GM12878 (cell line): ENCODE measurements at regions not wholly inside any gene's neighbourhood (a gene's known extent, or its start where the extent isn't known, plus 50 kb on each side); places are given as distances from the start of the nearest gene placed in this dataset.

ENCODE experiments used
- ATAC-seq: fragments of 200-7000 bp; cut with Tn5 transposase; 3 replicates; pipeline ENCODE4 v1.9.1; 2020; ENCODE audit warnings: mild to moderate bottlenecking, moderate library complexity
- BruUV-seq: library from RNA; stranded (reverse); fragments of 400-500 nt; replicated peaks from 2 replicates; lab custom pipeline; 2021; lab: Mats Ljungman, UMichigan
- CTCF ChIA-PET: fragments of 300-600 bp; sonication (Branson Sonifier 250); formaldehyde crosslinking; extraction: SDS; loops from one replicate; lab custom pipeline; 2021; ENCODE audit warnings: inconsistent platforms; lab: Yijun Ruan, JAX
- POLR2A ChIA-PET: fragments of 350-600 bp; formaldehyde crosslinking; extraction: SDS; loops from one replicate; lab custom pipeline; 2021; ENCODE audit warnings: inconsistent platforms; lab: Charles Lee
- RAD21 ChIA-PET: fragments of 300-600 bp; sonication (Branson Sonifier 250); formaldehyde crosslinking; loops from one replicate; lab custom pipeline; 2023; ENCODE audit warnings: antibody characterized with exemption; ENCODE audit not compliant: unreplicated experiment; lab: Charles Lee
- SMC1A ChIA-PET: fragments of 300-600 bp; sonication (Branson Sonifier 250); formaldehyde crosslinking; loops from one replicate; lab custom pipeline; 2023; ENCODE audit not compliant: unreplicated experiment, uncharacterized antibody; lab: Charles Lee
- DNase-seq: peaks from one replicate; pipeline ENCODE4 v3.0.0-alpha.2; 2011; ENCODE audit warnings: low read depth, low spot score
- FAIRE-seq: peaks from 3 replicates; lab custom pipeline; 2011; peaks lifted over from hg19 to GRCh38; lab: Jason Lieb, UNC
- H2AFZ ChIP-seq: 2 replicates; pipeline ENCODE4 v1.6.0; 2011; ENCODE audit warnings: low read depth, low read length, control low read depth; ENCODE audit not compliant: control insufficient read depth
- H3K27ac ChIP-seq: 2 replicates; pipeline ENCODE4 v1.5.1; 2011; ENCODE audit warnings: control low read depth; ENCODE audit not compliant: control insufficient read depth, insufficient read depth
- H3K27me3 ChIP-seq, 2 experiments: replicated peaks in 1 of 2; 2 replicates each; pipeline versions ENCODE4 v1.6.0 to v1.6.1; 2011; ENCODE audit warnings: low read length in 1 of 2; ENCODE audit not compliant: control insufficient read depth in 2 of 2, insufficient read depth in 2 of 2
- H3K36me3 ChIP-seq, 2 experiments: 2 replicates each; pipeline ENCODE4 v1.5.1; 2011; ENCODE audit warnings: low read length in 1 of 2; ENCODE audit not compliant: control insufficient read depth in 2 of 2, insufficient read depth in 2 of 2
- H3K4me1 ChIP-seq: 2 replicates; pipeline ENCODE4 v1.6.1; 2011; ENCODE audit warnings: mild to moderate bottlenecking, low read length, moderate library complexity, mixed read lengths; ENCODE audit not compliant: control insufficient read depth, insufficient read depth
- H3K4me2 ChIP-seq: 2 replicates; pipeline ENCODE4 v1.6.0; 2011; ENCODE audit warnings: control low read depth; ENCODE audit not compliant: control insufficient read depth, insufficient read depth
- H3K4me3 ChIP-seq: fragments of 200-600 bp; sonication (generic); 2 replicates; pipeline ENCODE4 v1.5.1; 2016
- H3K79me2 ChIP-seq: 2 replicates; pipeline ENCODE4 v1.6.0; 2011; ENCODE audit warnings: low read length; ENCODE audit not compliant: control insufficient read depth, insufficient read depth
- H3K9ac ChIP-seq: 2 replicates; pipeline ENCODE4 v1.8.0; 2011; ENCODE audit warnings: low read length, control low read depth, mixed read lengths; ENCODE audit not compliant: control insufficient read depth, insufficient read depth
- H3K9me3 ChIP-seq: replicated peaks from 3 replicates; pipeline ENCODE4 v1.5.1; 2011; ENCODE audit warnings: mild to moderate bottlenecking, low read length; ENCODE audit not compliant: control insufficient read depth, insufficient read depth
- H4K20me1 ChIP-seq: 2 replicates; pipeline ENCODE4 v1.6.0; 2011; ENCODE audit not compliant: control insufficient read depth, insufficient read depth
- ASH2L ChIP-seq: fragments of 300-600, 200-600 bp; sonication (generic); IDR thresholded peaks from 2 replicates; pipeline ENCODE4 v1.6.1; 2017; ENCODE audit warnings: low read depth, mild to moderate bottlenecking, borderline replicate concordance
- E2F4 ChIP-seq: IDR thresholded peaks from 2 replicates; pipeline ENCODE4 v1.6.1; 2012; ENCODE audit warnings: low read depth, low read length, improper control_type of control experiment
- HDGF ChIP-seq: fragments of 450-650 bp; IDR thresholded peaks from 2 replicates; pipeline ENCODE4 v1.6.1; 2016; ENCODE audit warnings: antibody characterized with exemption
- MTA2 ChIP-seq: fragments of 450-650 bp; IDR thresholded peaks from 2 replicates; pipeline ENCODE4 v1.6.1; 2016; ENCODE audit warnings: low read depth, mild to moderate bottlenecking, moderate library complexity
- NBN ChIP-seq: fragments of 450-650 bp; IDR thresholded peaks from 2 replicates; pipeline ENCODE4 v1.6.1; 2016
- PML ChIP-seq: IDR thresholded peaks from 2 replicates; pipeline ENCODE4 v1.6.1; 2012; ENCODE audit warnings: low read length, inconsistent platforms
- RFX5 ChIP-seq: IDR thresholded peaks from 2 replicates; pipeline ENCODE4 v1.6.1; 2011; ENCODE audit warnings: low read depth, low read length, improper control_type of control experiment
- SKIL ChIP-seq: fragments of 450-650 bp; IDR thresholded peaks from 2 replicates; pipeline ENCODE4 v1.6.1; 2017; ENCODE audit warnings: mild to moderate bottlenecking, low read depth, inconsistent platforms; ENCODE audit not compliant: poor library complexity, severe bottlenecking
- STAT3 ChIP-seq: IDR thresholded peaks from 2 replicates; pipeline ENCODE4 v1.6.1; 2011; ENCODE audit warnings: low read depth, low read length, improper control_type of control experiment
- TCF12 ChIP-seq: IDR thresholded peaks from 2 replicates; pipeline ENCODE4 v1.6.1; 2011; ENCODE audit warnings: low read depth, mild to moderate bottlenecking, low read length
- ZNF687 ChIP-seq: fragments of 450-650 bp; IDR thresholded peaks from 2 replicates; pipeline ENCODE4 v1.6.1; 2017; ENCODE audit warnings: mild to moderate bottlenecking, moderate library complexity
- WGBS: methylation state at CpG from one replicate; pipeline ENCODE4 v1.1.6; 2016; ENCODE audit warnings: low lambda C conversion rate; ENCODE audit not compliant: insufficient replicate concordance, insufficient coverage; ENCODE audit errors: missing lambda C conversion rate; 5-methylcytosine and 5-hydroxymethylcytosine counted together
- in situ Hi-C: fragments of 300-500 bp; cut with MboI; formaldehyde crosslinking; loops from 9 replicates; pipeline ENCODE4 v1.14.3; 2018; ENCODE audit warnings: mixed read lengths
- intact Hi-C: fragments of 100-400 bp; cut with micrococcal nuclease; formaldehyde crosslinking; loops from one replicate; pipeline ENCODE4 v1.14.2; 2022; ENCODE audit not compliant: unreplicated experiment

GRCh38 chr12:46508651-46509050, 136.1 kb upstream of the SLC38A2 start:
- intact Hi-C loops = no loop called here
- H3K27me3 ChIP-seq = no peaks in the 10 kb centered on the region
- FAIRE-seq = no peak
- no peaks in the 10 kb centered on the region for H3K79me2 ChIP-seq
- H3K9ac ChIP-seq = no peak overlapping the region
- no peak overlapping the region for H3K4me3 ChIP-seq
- H3K9me3 ChIP-seq = peaks cover 12% of the 10 kb centered on the region
- no peak overlapping the region for H3K27ac ChIP-seq
- no peaks in the 10 kb centered on the region for H4K20me1 ChIP-seq
- DNase-seq = no peak
- 95% methylated on average over 6 of the region's 6 CpGs for WGBS
- no peaks in the 10 kb centered on the region for H3K4me1 ChIP-seq
- H3K36me3 ChIP-seq = no peaks in the 10 kb centered on the region
- no peak for ATAC-seq
- BruUV-seq = no TSS peak
- no peak overlapping the region for H3K4me2 ChIP-seq
- H2AFZ ChIP-seq = no peak overlapping the region
- ChIA-PET CTCF (no interaction called here), SMC1A (interaction anchor here (2.1 to 2.2 kb wide), 2 partner anchors 12 to 15 kb away, joined by 6 to 7 read pairs; no protein-coding TSS in a partner anchor), RAD21 (no interaction called here), POLR2A (no interaction called here)
- in situ Hi-C loops = no loop called here
- no peak for TF ChIP-seq TCF12
- TF ChIP-seq E2F4 = no peak
- no peak for TF ChIP-seq PML
- TF ChIP-seq ZNF687 = no peak
- TF ChIP-seq RFX5 = no peak
- TF ChIP-seq SKIL = no peak
- no peak for TF ChIP-seq HDGF
- no peak for TF ChIP-seq NBN
- TF ChIP-seq STAT3 = no peak
- TF ChIP-seq ASH2L = no peak
- TF ChIP-seq MTA2 = no peak
